ENCODE measurements at regions not wholly inside any gene's neighbourhood (a gene's known extent, or its start where the extent isn't known, plus 50 kb on each side); places are given as distances from the start of the nearest gene placed in this dataset.
A peak's percentile ranks its signal among the peaks of the same experiment; 100 is the strongest.

GRCh38 chr13:50693727-50694126 is 149.8 kb downstream of the DLEU7 start:
- H3K4me3 ChIP-seq (ENCODE audit: low read length): no peak overlapping the region
- no peaks in the 10 kb centered on the region for H3K9me3 ChIP-seq (ENCODE audit: low read depth, low read length)
- H3K27me3 ChIP-seq (ENCODE audit: insufficient read depth, low read length): no peaks in the 10 kb centered on the region
- H3K4me1 ChIP-seq (ENCODE audit: insufficient read depth, low read length): no peaks in the 10 kb centered on the region

DNA sequence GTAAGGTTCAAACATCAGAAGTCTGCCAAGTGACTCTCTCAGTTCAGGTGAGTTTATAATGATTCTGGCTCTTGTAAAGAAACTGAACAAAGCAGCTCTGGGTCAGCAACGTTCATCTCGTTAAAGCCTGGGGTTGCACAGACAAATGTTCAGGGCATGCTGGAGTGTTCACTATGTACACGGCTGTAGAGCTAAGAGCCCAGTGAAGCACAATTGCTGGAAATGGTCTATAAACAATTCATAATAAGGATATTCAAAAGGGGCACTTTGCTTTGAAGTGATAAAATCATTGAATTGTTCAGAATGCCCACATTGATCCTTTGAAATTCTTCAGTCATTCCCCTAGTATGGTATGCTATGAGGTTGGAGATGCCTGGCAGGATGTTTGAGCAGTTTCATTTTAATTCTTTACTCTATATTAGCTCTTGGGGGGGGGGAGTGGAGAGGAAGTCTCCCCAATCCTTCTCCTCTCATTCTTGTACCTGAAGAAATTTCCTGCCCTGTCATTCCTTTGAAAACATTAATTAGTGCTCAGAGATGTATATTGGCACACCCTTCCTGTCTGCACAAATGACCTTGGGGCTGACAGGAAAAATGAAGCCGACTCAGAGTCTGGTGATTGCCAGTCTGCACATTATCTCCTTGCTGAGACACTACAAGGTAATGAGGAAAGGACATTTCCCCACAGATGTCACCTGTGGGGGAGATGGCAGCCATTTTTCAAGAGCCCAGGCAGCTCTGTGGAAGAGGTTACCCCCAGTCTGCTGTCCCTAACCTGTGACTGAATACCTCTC is 145.5 kb downstream of the DLEU7 start:
- H3K4me3 ChIP-seq (ENCODE audit: low read length): no peak overlapping the region
- H3K27me3 ChIP-seq (ENCODE audit: insufficient read depth, low read length): no peaks in the 10 kb centered on the region
- H3K9me3 ChIP-seq (ENCODE audit: low read depth, low read length): no peaks in the 10 kb centered on the region
- H3K4me1 ChIP-seq (ENCODE audit: insufficient read depth, low read length): no peaks in the 10 kb centered on the region

- Histone ChIP-seq H3K27me3 (ENCODE audit: insufficient read depth, low read length) (no peaks in the 10 kb centered on the region), H3K4me3 (ENCODE audit: low read length) (no peak overlapping the region), H3K4me1 (ENCODE audit: insufficient read depth, low read length) (no peaks in the 10 kb centered on the region), H3K9me3 (ENCODE audit: low read depth, low read length) (no peaks in the 10 kb centered on the region)
Measured at GRCh38 chr13:50699874-50700663, 143.4 kb downstream of the DLEU7 start.

- H3K4me3 ChIP-seq (ENCODE audit: low read length): no peak overlapping the region
- H3K27me3 ChIP-seq (ENCODE audit: insufficient read depth, low read length): no peaks in the 10 kb centered on the region
- no peaks in the 10 kb centered on the region for H3K4me1 ChIP-seq (ENCODE audit: insufficient read depth, low read length)
- H3K9me3 ChIP-seq (ENCODE audit: low read depth, low read length): no peaks in the 10 kb centered on the region
Measured at GRCh38 chr13:50700664-50701305, 142.7 kb downstream of the DLEU7 start.

- no peaks in the 10 kb centered on the region for H3K4me1 ChIP-seq (ENCODE audit: insufficient read depth, low read length)
- H3K27me3 ChIP-seq (ENCODE audit: insufficient read depth, low read length): no peaks in the 10 kb centered on the region
- no peak overlapping the region for H3K4me3 ChIP-seq (ENCODE audit: low read length)
- H3K9me3 ChIP-seq (ENCODE audit: low read depth, low read length): no peaks in the 10 kb centered on the region
Measured at GRCh38 chr13:50701469-50701868, 142.0 kb downstream of the DLEU7 start.

DNA sequence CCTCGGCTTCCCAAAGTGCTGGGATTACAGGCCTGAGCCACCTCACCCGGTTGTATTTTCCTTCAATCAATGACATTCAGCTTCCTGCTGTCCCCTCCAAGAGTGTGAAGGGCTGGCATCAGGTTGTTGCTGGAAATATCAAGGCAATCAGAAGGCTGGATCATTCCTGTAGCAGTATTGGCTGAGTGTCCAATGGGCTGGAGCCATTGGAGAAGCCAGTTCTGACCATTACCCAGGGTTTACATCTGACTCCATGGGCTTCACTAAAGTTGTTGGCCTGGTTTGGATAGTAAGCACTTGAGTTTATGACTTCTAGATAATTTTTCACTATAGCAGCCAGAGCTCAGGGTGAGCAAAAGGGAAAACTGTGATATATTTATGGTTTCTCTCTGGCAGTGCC is 137.0 kb downstream of the DLEU7 start:
- Histone ChIP-seq H3K4me1 (ENCODE audit: insufficient read depth, low read length) (peaks cover 8% of the 10 kb centered on the region), H3K27me3 (ENCODE audit: insufficient read depth, low read length) (no peaks in the 10 kb centered on the region), H3K4me3 (ENCODE audit: low read length) (no peak overlapping the region), H3K9me3 (ENCODE audit: low read depth, low read length) (no peaks in the 10 kb centered on the region)

DNA sequence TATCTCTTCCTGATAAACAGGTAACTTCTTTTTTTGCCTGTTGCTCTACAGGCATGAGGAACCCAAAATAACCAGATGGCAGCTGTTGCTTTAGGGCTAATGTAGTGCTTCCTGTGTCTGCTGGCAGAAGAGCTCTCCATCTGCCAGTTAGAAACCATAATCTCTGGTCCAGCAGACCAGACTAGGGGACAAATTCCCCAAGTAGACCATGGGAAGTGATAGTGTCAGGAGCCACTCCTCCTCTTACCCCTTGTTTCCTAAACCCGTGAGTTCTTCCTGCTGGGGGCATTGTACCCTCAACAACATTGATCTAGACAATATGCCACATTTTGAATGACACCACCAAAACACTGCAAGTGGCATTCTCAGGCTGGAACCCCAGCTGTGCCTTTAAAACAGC is 135.9 kb downstream of the DLEU7 start:
- Histone ChIP-seq H3K4me1 (ENCODE audit: insufficient read depth, low read length) (peaks cover 16% of the 10 kb centered on the region), H3K27me3 (ENCODE audit: insufficient read depth, low read length) (no peaks in the 10 kb centered on the region)

GRCh38 chr13:50708461-50708860 is 135.0 kb downstream of the DLEU7 start:
- Histone ChIP-seq H3K4me3 (ENCODE audit: low read length) (no peak overlapping the region), H3K4me1 (ENCODE audit: insufficient read depth, low read length) (peaks cover 23% of the 10 kb centered on the region), H3K9me3 (ENCODE audit: low read depth, low read length) (no peaks in the 10 kb centered on the region), H3K27me3 (ENCODE audit: insufficient read depth, low read length) (no peaks in the 10 kb centered on the region)

More for the DNA sequence above, 135.9 kb downstream of the DLEU7 start:
- no peaks in the 10 kb centered on the region for H3K9me3 ChIP-seq (ENCODE audit: low read depth, low read length)
- no peak overlapping the region for H3K4me3 ChIP-seq (ENCODE audit: low read length)

DNA sequence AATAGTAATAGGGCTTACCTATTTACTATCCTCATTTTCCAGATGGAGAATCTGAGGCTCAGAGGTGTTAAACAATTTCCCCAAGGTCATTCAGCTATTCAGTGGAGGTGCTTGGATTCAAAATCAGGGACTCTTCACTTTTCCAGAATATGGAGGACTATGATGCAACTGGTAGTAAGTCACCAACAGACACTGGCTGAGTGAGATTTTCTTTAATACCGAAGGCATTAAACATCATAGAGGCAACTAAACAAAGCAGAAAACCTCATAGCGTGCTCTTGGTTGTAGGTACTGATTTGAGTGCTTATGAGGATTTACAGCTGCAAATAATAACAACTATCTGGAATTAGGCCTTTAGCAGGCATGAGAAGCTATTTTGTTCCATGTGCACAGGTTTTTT is 134.4 kb downstream of the DLEU7 start:
- no peaks in the 10 kb centered on the region for H3K27me3 ChIP-seq (ENCODE audit: insufficient read depth, low read length)

DNA sequence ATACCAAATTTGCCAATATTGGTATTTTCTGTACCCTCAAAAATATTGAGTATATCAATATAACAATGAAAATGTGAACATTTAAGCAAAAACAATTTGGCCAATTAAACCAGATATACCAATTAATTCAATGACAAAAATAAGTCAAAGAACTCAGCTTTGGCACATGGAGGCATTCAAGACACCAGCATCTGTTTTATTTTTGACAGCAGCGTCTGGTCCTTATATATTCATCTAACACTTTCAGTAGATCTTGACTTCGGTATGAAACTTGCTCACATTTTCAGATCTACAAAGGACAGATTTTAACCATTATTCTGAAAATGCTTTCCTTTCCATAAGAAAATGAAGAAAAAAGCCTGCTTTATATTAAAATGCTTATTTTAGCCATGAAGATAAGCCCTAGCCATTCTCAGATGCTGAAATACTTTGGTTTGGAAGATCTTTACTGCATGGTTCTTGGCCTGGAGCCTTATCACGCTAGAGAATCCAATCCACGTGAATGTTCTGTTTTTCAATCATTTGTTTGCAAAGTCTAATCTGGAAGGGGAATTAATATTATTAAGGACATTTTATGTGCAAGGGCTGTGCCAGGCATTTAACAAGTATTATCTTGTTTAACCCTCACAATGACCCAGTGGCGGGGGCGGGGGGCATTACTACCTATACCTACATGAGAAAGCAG is 132.2 kb downstream of the DLEU7 start:
- H3K9me3 ChIP-seq (ENCODE audit: low read depth, low read length): no peaks in the 10 kb centered on the region
- H3K4me1 ChIP-seq (ENCODE audit: insufficient read depth, low read length): peaks cover 52% of the 10 kb centered on the region
- no peak overlapping the region for H3K4me3 ChIP-seq (ENCODE audit: low read length)
- no peaks in the 10 kb centered on the region for H3K27me3 ChIP-seq (ENCODE audit: insufficient read depth, low read length)

More for the DNA sequence above, 134.4 kb downstream of the DLEU7 start:
- Histone ChIP-seq H3K4me1 (ENCODE audit: insufficient read depth, low read length) (peaks cover 29% of the 10 kb centered on the region), H3K4me3 (ENCODE audit: low read length) (no peak overlapping the region), H3K9me3 (ENCODE audit: low read depth, low read length) (no peaks in the 10 kb centered on the region)

GRCh38 chr13:50711996-50712395 is 131.5 kb downstream of the DLEU7 start:
- Histone ChIP-seq H3K4me1 (ENCODE audit: insufficient read depth, low read length) (peaks cover 54% of the 10 kb centered on the region), H3K27me3 (ENCODE audit: insufficient read depth, low read length) (no peaks in the 10 kb centered on the region), H3K4me3 (ENCODE audit: low read length) (no peak overlapping the region)

GRCh38 chr13:50712456-50712855 is 131.0 kb downstream of the DLEU7 start:
- peaks cover 57% of the 10 kb centered on the region for H3K4me1 ChIP-seq (ENCODE audit: insufficient read depth, low read length)
- no peak overlapping the region for H3K4me3 ChIP-seq (ENCODE audit: low read length)

More at GRCh38 chr13:50711996-50712395, 131.5 kb downstream of the DLEU7 start:
- no peaks in the 10 kb centered on the region for H3K9me3 ChIP-seq (ENCODE audit: low read depth, low read length)

DNA sequence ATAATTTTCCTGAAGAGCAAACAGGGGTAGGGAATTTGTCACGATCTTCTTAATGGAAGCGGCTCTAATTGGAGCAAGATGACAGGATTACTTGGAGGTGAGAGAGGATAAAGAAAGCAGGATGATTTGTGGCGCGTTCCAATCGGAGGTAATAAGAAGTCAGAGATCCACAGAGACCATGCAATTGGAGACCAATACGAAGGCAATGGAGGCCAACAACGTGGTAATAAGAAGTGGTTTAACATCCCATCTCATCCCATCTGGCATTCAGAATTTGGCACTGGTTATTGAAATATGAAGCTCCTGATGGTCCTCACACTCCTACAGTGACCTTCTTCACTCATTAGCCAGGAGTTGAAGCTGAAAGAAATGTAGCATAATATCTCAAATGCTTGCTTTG is 130.6 kb downstream of the DLEU7 start:
- Histone ChIP-seq H3K9me3 (ENCODE audit: low read depth, low read length) (no peaks in the 10 kb centered on the region), H3K27me3 (ENCODE audit: insufficient read depth, low read length) (no peaks in the 10 kb centered on the region), H3K4me1 (ENCODE audit: insufficient read depth, low read length) (peaks cover 52% of the 10 kb centered on the region), H3K4me3 (ENCODE audit: low read length) (no peak overlapping the region)

More at GRCh38 chr13:50712456-50712855, 131.0 kb downstream of the DLEU7 start:
- Histone ChIP-seq H3K27me3 (ENCODE audit: insufficient read depth, low read length) (no peaks in the 10 kb centered on the region), H3K9me3 (ENCODE audit: low read depth, low read length) (no peaks in the 10 kb centered on the region)

DNA sequence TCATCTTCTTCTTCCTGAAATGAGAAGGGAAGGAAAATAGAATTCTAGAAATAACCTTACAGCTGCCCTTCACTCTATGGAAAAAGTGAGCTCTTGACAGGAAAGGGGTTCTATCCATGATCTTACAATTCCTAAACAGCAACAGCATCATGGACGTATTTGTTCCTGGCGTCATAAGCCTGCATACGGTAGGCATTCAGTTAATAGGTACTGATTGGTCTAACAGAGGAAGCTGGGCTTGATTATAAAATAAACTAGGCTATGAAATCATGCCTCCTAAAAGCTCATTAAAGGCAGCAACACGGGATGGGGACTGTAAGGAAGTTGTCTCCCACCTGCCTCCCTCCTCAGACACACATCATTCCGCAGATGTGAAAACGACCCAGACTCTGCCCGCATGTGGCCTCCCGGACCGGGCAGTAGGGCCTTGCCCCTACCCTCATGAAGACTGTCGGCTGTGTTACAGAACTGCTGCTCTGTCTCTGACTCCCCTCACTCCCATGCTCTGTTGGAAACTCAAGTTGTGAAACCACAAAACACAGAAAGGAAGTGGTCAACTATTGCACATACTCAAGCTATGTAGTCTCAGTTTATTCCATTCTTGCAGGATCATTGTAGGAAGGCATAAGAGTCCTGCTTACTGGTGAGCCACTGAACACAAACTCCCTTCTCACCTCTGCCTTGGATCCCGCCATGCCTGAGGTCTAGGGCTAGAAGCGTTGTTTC is 129.8 kb downstream of the DLEU7 start:
- Histone ChIP-seq H3K4me3 (ENCODE audit: low read length) (peak overlapping the region; percentile 7), H3K4me1 (ENCODE audit: insufficient read depth, low read length) (peaks cover 48% of the 10 kb centered on the region), H3K9me3 (ENCODE audit: low read depth, low read length) (no peaks in the 10 kb centered on the region), H3K27me3 (ENCODE audit: insufficient read depth, low read length) (no peaks in the 10 kb centered on the region)

Data from mononuclear cell (primary cell).